ENCODE measurements at regions not wholly inside any gene's neighbourhood (a gene's known extent, or its start where the extent isn't known, plus 50 kb on each side); places are given as distances from the start of the nearest gene placed in this dataset.
"Not testable (repeated sequence)": the region's sequence is repeated elsewhere in the genome, so short reads cannot be mapped to it uniquely, and the experiment has no call there.

GRCh38 chr2:31736695-31737454 lies 156.1 kb upstream of the SRD5A2 start:
- no peak for DNase-seq

GRCh38 chr2:31735716-31736115 lies 155.0 kb upstream of the SRD5A2 start:
- DNase-seq = no peak

GRCh38 chr2:31729442-31730092 lies 148.8 kb upstream of the SRD5A2 start:
- DNase-seq = no peak

- DNase-seq = no peak
Observed at GRCh38 chr2:31729065-31729439, 148.3 kb upstream of the SRD5A2 start.

GRCh38 chr2:31728406-31729064 lies 147.8 kb upstream of the SRD5A2 start:
- no peak for DNase-seq

- DNase-seq = no peak
Observed at GRCh38 chr2:31726457-31726856, 145.7 kb upstream of the SRD5A2 start.

GRCh38 chr2:31725444-31725843 lies 144.7 kb upstream of the SRD5A2 start:
- DNase-seq = no peak

GRCh38 chr2:31711737-31712136 lies 131.0 kb upstream of the SRD5A2 start:
- no peak for DNase-seq

GRCh38 chr2:31710121-31710520 lies 129.4 kb upstream of the SRD5A2 start:
- DNase-seq = no peak

GRCh38 chr2:31707992-31708391 lies 127.3 kb upstream of the SRD5A2 start:
- no peak for DNase-seq

- DNase-seq = no peak
Observed at GRCh38 chr2:31704561-31705212, 123.9 kb upstream of the SRD5A2 start.

GRCh38 chr2:31703253-31703652 lies 122.5 kb upstream of the SRD5A2 start:
- DNase-seq = no peak

GRCh38 chr2:31698722-31699121 lies 118.0 kb upstream of the SRD5A2 start:
- no peak for DNase-seq

GRCh38 chr2:31696068-31696467 lies 115.3 kb upstream of the SRD5A2 start:
- DNase-seq = no peak

GRCh38 chr2:31694444-31694843 lies 113.7 kb upstream of the SRD5A2 start:
- DNase-seq = peak in 1 of 5 experiments; percentile 7

- peak in 1 of 5 experiments; percentile 13 for DNase-seq
Observed at GRCh38 chr2:31693882-31694281, 113.1 kb upstream of the SRD5A2 start.

GRCh38 chr2:31688282-31688681 lies 107.5 kb upstream of the SRD5A2 start:
- peak in 1 of 5 experiments; percentile 19 for DNase-seq

- DNase-seq = not testable (repeated sequence)
Observed at GRCh38 chr2:31683506-31683905, 102.8 kb upstream of the SRD5A2 start.

- DNase-seq = peak in 1 of 5 experiments; percentile 7
Observed at GRCh38 chr2:31675485-31675901, 94.8 kb upstream of the SRD5A2 start.

GRCh38 chr2:31674446-31674845 lies 93.7 kb upstream of the SRD5A2 start:
- DNase-seq = no peak

GRCh38 chr2:31666878-31667277 lies 86.1 kb upstream of the SRD5A2 start:
- no peak for DNase-seq

- DNase-seq = no peak
Observed at GRCh38 chr2:31664949-31665724, 84.4 kb upstream of the SRD5A2 start.

All from T-helper 2 cell (primary cell).